IMR-90 (cell line): ENCODE measurements at regions not wholly inside any gene's neighbourhood (a gene's known extent, or its start where the extent isn't known, plus 50 kb on each side); places are given as distances from the start of the nearest gene placed in this dataset.

Experiments used
- ATAC-seq: fragments of 200-7000 bp; cut with Tn5 transposase; 2 replicates; pipeline ENCODE4 v1.9.1; 2020; ENCODE audit warnings: low read depth, mild to moderate bottlenecking, moderate library complexity
- BruUV-seq: library from RNA; stranded (reverse); fragments of 400-500 nt; replicated peaks from 2 replicates; lab custom pipeline; 2021; lab: Mats Ljungman, UMichigan
- CTCF ChIA-PET: fragments of 300-600 bp; formaldehyde crosslinking; extraction: SDS; loops from one replicate; lab custom pipeline; 2021; ENCODE audit warnings: antibody characterized with exemption; lab: Yijun Ruan, JAX
- POLR2A ChIA-PET: fragments of 300-600 bp; sonication (Branson Sonifier 250); formaldehyde crosslinking; loops from one replicate; lab custom pipeline; 2022; ENCODE audit warnings: antibody characterized with exemption; ENCODE audit not compliant: unreplicated experiment; lab: Charles Lee
- DNase-seq: peaks from one replicate; pipeline ENCODE4 v3.0.0; 2013
- H2AFZ ChIP-seq: replicated peaks from 2 replicates; pipeline ENCODE3; 2013; ENCODE audit warnings: low read length, mild to moderate bottlenecking; ENCODE audit not compliant: poor library complexity
- H2AK5ac ChIP-seq: 2 replicates; pipeline ENCODE4 v1.6.1; 2013; ENCODE audit warnings: low read depth, low read length, inconsistent platforms
- H2AK9ac ChIP-seq: replicated peaks from 2 replicates; pipeline ENCODE3; 2013; ENCODE audit warnings: mild to moderate bottlenecking, low read depth, low read length, moderate library complexity; ENCODE audit not compliant: poor library complexity
- H2BK120ac ChIP-seq: 2 replicates; pipeline ENCODE4 v1.6.1; 2013; ENCODE audit warnings: low read depth, low read length, inconsistent platforms
- H2BK15ac ChIP-seq: 3 replicates; pipeline ENCODE4 v1.6.1; 2013; ENCODE audit warnings: low read depth, low read length, inconsistent platforms
- H2BK20ac ChIP-seq: 2 replicates; pipeline ENCODE4 v1.6.1; 2013; ENCODE audit warnings: low read depth, mild to moderate bottlenecking, inconsistent platforms, low read length, moderate library complexity
- H2BK5ac ChIP-seq: 2 replicates; pipeline ENCODE4 v1.6.1; 2013; ENCODE audit warnings: mild to moderate bottlenecking, low read depth, low read length, inconsistent platforms; ENCODE audit not compliant: poor library complexity, severe bottlenecking
- H3K14ac ChIP-seq: replicated peaks from 2 replicates; pipeline ENCODE4 v1.6.1; 2013; ENCODE audit warnings: low read depth, low read length, inconsistent platforms
- H3K18ac ChIP-seq: 2 replicates; pipeline ENCODE4 v1.6.1; 2013; ENCODE audit warnings: low read depth, low read length, control low read depth
- H3K23ac ChIP-seq: 2 replicates; pipeline ENCODE4 v1.6.1; 2013; ENCODE audit warnings: low read depth, low read length, inconsistent platforms
- H3K27ac ChIP-seq: 2 replicates; pipeline ENCODE4 v1.5.1; 2013; ENCODE audit warnings: mild to moderate bottlenecking, control low read depth, low read length; ENCODE audit not compliant: insufficient read depth
- H3K27me3 ChIP-seq: 2 replicates; pipeline ENCODE4 v1.6.1; 2013; ENCODE audit warnings: low read length; ENCODE audit not compliant: control insufficient read depth, insufficient read depth
- H3K36me3 ChIP-seq: 2 replicates; pipeline ENCODE4 v1.6.1; 2013; ENCODE audit warnings: low read length, mixed read lengths; ENCODE audit not compliant: control insufficient read depth, insufficient read depth
- H3K4ac ChIP-seq: 2 replicates; pipeline ENCODE4 v1.6.1; 2013; ENCODE audit warnings: low read depth, low read length, inconsistent platforms
- H3K4me1 ChIP-seq: 2 replicates; pipeline ENCODE4 v1.6.1; 2013; ENCODE audit warnings: low read length, mixed read lengths; ENCODE audit not compliant: control insufficient read depth, insufficient read depth
- H3K4me2 ChIP-seq: 2 replicates; pipeline ENCODE4 v1.6.1; 2013; ENCODE audit warnings: low read depth, mild to moderate bottlenecking, control low read depth, low read length, moderate library complexity
- H3K4me3 ChIP-seq: 2 replicates; pipeline ENCODE4 v1.5.1; 2013; ENCODE audit warnings: low read depth, mild to moderate bottlenecking, control low read depth, low read length, moderate library complexity; ENCODE audit not compliant: insufficient read depth
- H3K56ac ChIP-seq: 2 replicates; pipeline ENCODE4 v1.6.1; 2013; ENCODE audit warnings: low read length, inconsistent platforms; ENCODE audit not compliant: insufficient read depth; ENCODE audit errors: extremely low read depth
- H3K79me1 ChIP-seq, 2 experiments: 2 replicates each; pipeline ENCODE4 v1.6.1; 2013; ENCODE audit warnings: low read length in 2 of 2, inconsistent platforms in 1 of 2, low read depth in 1 of 2
- H3K9ac ChIP-seq: 2 replicates; pipeline ENCODE4 v1.6.1; 2013; ENCODE audit warnings: low read depth, low read length, control low read depth
- H3K9me1 ChIP-seq: 2 replicates; pipeline ENCODE4 v1.6.1; 2013; ENCODE audit warnings: low read length, inconsistent platforms; ENCODE audit not compliant: insufficient read depth
- H3K9me3 ChIP-seq: 2 replicates; pipeline ENCODE4 v1.6.1; 2013; ENCODE audit warnings: low read length; ENCODE audit not compliant: control insufficient read depth, insufficient read depth
- H4K20me1 ChIP-seq: 2 replicates; pipeline ENCODE4 v1.6.1; 2013; ENCODE audit warnings: low read length, inconsistent platforms; ENCODE audit not compliant: insufficient read depth
- H4K5ac ChIP-seq: 2 replicates; pipeline ENCODE4 v1.6.1; 2013; ENCODE audit warnings: mild to moderate bottlenecking, low read depth, low read length, control low read depth
- H4K8ac ChIP-seq, 2 experiments: 2 replicates each; pipeline ENCODE4 v1.6.1; 2013; ENCODE audit warnings: low read depth in 2 of 2, low read length in 2 of 2, control low read depth in 1 of 2, inconsistent platforms in 1 of 2
- H4K91ac ChIP-seq: 2 replicates; pipeline ENCODE4 v1.6.1; 2013; ENCODE audit warnings: low read depth, low read length, inconsistent platforms; ENCODE audit not compliant: insufficient read depth
- CEBPB ChIP-seq: IDR thresholded peaks from 2 replicates; pipeline ENCODE4 v1.6.1; 2012; ENCODE audit warnings: low read depth, low read length, improper control_type of control experiment
- FOS ChIP-seq: fragments of 150-350 bp; IDR thresholded peaks from 2 replicates; pipeline ENCODE4 v1.6.1; 2016; ENCODE audit warnings: low read depth, low read length
- MAZ ChIP-seq: IDR thresholded peaks from 2 replicates; pipeline ENCODE4 v1.6.1; 2012; ENCODE audit warnings: low read depth, mild to moderate bottlenecking, low read length, improper control_type of control experiment, moderate library complexity, borderline replicate concordance
- RAD21 ChIP-seq: IDR thresholded peaks from 2 replicates; pipeline ENCODE4 v1.6.1; 2012; ENCODE audit warnings: low read length, improper control_type of control experiment
- dilution Hi-C: fragments of 300-500 bp; cut with HindIII; formaldehyde crosslinking; loops from one replicate; pipeline ENCODE4 v1.14.3; 2018; ENCODE audit warnings: low sequenced_read_pairs; ENCODE audit not compliant: unreplicated experiment
- in situ Hi-C: fragments of 300-500 bp; cut with MboI; formaldehyde crosslinking; loops from 3 replicates; pipeline ENCODE4 v1.14.3; 2019; ENCODE audit warnings: low sequenced_read_pairs, inconsistent platforms, mixed read lengths
- intact Hi-C: fragments of 100-400 bp; cut with micrococcal nuclease; formaldehyde crosslinking; loops from 2 replicates; pipeline ENCODE4 v1.10.0; 2022

DNA sequence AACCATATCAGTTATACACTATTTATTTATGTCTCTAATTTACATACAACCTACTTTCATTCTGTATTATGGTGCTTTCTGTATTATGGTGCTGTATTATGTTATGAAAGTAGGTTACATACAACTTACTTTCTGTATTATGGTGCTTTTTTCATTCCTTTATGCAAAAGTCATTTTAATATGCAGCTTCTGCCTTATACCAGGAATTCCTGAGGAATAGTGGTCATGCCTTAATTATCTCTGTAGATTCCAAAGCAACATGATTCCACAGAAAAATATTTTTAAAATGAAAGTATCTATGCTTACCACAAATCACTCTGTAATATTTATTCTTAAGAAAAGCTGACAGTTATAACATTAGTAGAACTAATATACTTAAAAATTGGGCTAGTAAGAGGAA is 922.0 kb upstream of the NRXN1 start:
- H3K4ac ChIP-seq, result peak overlapping the region; percentile 97
- H2AFZ ChIP-seq, result peak overlapping the region; percentile 64
- BruUV-seq, result no TSS peak
- peaks cover 16% of the 10 kb centered on the region for H3K9me3 ChIP-seq
- TF ChIP-seq CEBPB (no peak), MAZ (no peak), RAD21 (no peak), FOS (no peak)
- ATAC-seq, result peak; percentile 93
- peak overlapping the region; percentile 100 for H3K18ac ChIP-seq
- H2BK15ac ChIP-seq, result no peak overlapping the region; the same call in 1 of the 3 replicates
- peak overlapping the region; percentile 93 for H3K14ac ChIP-seq
- peak overlapping the region; percentile 99 for H2BK5ac ChIP-seq
- peak overlapping the region; percentile 62 for H3K27ac ChIP-seq
- peak overlapping the region; percentile 68 for H3K4me2 ChIP-seq
- H3K23ac ChIP-seq, result peak overlapping the region; percentile 62
- H3K9ac ChIP-seq, result no peak overlapping the region
- H3K4me1 ChIP-seq, result peaks cover 4% of the 10 kb centered on the region
- peak overlapping the region; percentile 85 to 87; a peak in 3 of 4 replicates for H4K8ac ChIP-seq
- H2BK120ac ChIP-seq, result peak overlapping the region; percentile 97
- H3K4me3 ChIP-seq, result no peak overlapping the region
- in situ Hi-C loops (no loop called here), intact Hi-C loops (no loop called here), dilution Hi-C loops (no loop called here)
- peak overlapping the region; percentile 92 for H2BK20ac ChIP-seq
- no peaks in the 10 kb centered on the region for H3K27me3 ChIP-seq
- H3K79me1 ChIP-seq, result no peaks in the 10 kb centered on the region
- peak overlapping the region; percentile 93 for H4K91ac ChIP-seq
- H3K36me3 ChIP-seq, result no peaks in the 10 kb centered on the region
- H4K5ac ChIP-seq, result peak overlapping the region; percentile 99
- 0 out of 2 replicates have a peak, but pooled peaks cover 3% of the 10 kb centered on the region for H3K9me1 ChIP-seq
- ChIA-PET CTCF (no interaction called here), POLR2A (no interaction called here)
- peak overlapping the region; percentile 22; the same call in 1 of the 2 replicates for H2AK5ac ChIP-seq
- peak overlapping the region; percentile 67 for H2AK9ac ChIP-seq
- 0 out of 2 replicates have a peak overlapping the region, but pooled peaks have one; percentile 8 for H3K56ac ChIP-seq
- H4K20me1 ChIP-seq, result no peaks in the 10 kb centered on the region
- peak; percentile 74 for DNase-seq
